Transverse colon (tissue), 4 donors: ENCODE measurements at regions not wholly inside any gene's neighbourhood (a gene's known extent, or its start where the extent isn't known, plus 50 kb on each side); places are given as distances from the start of the nearest gene placed in this dataset.

ENCODE experiments used
- DNase-seq: peaks from one replicate; pipeline ENCODE4 v3.0.0-alpha.2; 2019
- H3K27ac ChIP-seq, 4 donors: fragments of 200-600 bp; sonication (generic); 2 replicates each; pipeline ENCODE4 v1.5.1; 2016 to 2018; ENCODE audit warnings: inconsistent platforms in 4 of 4
- H3K27me3 ChIP-seq: fragments of 200-600 bp; sonication (generic); 2 replicates; pipeline ENCODE4 v1.5.1; 2017; ENCODE audit warnings: inconsistent platforms
- H3K36me3 ChIP-seq, 4 donors: fragments of 200-600 bp; sonication (generic); 2 replicates each; pipeline ENCODE4 v1.5.1; 2017 to 2019; ENCODE audit warnings: inconsistent platforms in 4 of 4
- H3K4me1 ChIP-seq, 4 donors: fragments of 200-600 bp; sonication (generic); 2 replicates each; pipeline ENCODE4 v1.5.1; 2017 to 2020; ENCODE audit warnings: inconsistent platforms in 4 of 4
- H3K4me3 ChIP-seq, 4 donors: fragments of 200-600 bp; sonication (generic); 1 replicate in 1 of 4; 2 replicates in 3 of 4; pipeline versions ENCODE4 v1.5.1 to v1.6.1; 2017 to 2019; ENCODE audit warnings: inconsistent platforms in 4 of 4
- H3K9me3 ChIP-seq, 2 donors: fragments of 200-600 bp; sonication (generic); 2 replicates each; pipeline ENCODE4 v1.5.1; 2017 to 2019; ENCODE audit warnings: inconsistent platforms in 2 of 2
- CTCF ChIP-seq, 5 experiments: fragments of 200-600 bp in 3 of 5; fragments of 450-650 bp in 2 of 5; sonication (generic) in 3 of 5; IDR thresholded peaks; 1 replicate in 2 of 5; 2 replicates in 3 of 5; pipeline ENCODE4 v1.5.1; 2016 to 2017; ENCODE audit warnings: antibody characterized with exemption in 5 of 5, inconsistent platforms in 3 of 5, mild to moderate bottlenecking in 2 of 5, moderate library complexity in 1 of 5
- EP300 ChIP-seq: sonication (generic); formaldehyde crosslinking; IDR thresholded peaks from one replicate; pipeline ENCODE4 v1.6.1; 2017; ENCODE audit warnings: antibody characterized with exemption, low read depth
- POLR2A ChIP-seq: fragments of 450-650 bp; IDR thresholded peaks from one replicate; pipeline ENCODE4 v1.6.1; 2016; ENCODE audit warnings: antibody characterized with exemption, mild to moderate bottlenecking, moderate library complexity
- POLR2AphosphoS5 ChIP-seq, 3 donors: sonication (generic); formaldehyde crosslinking; IDR thresholded peaks; one replicate each; pipeline ENCODE4 v1.6.1; 2016; ENCODE audit warnings: antibody characterized with exemption in 3 of 3
- WGBS, 2 donors: methylation state at CpG; one replicate each; pipeline ENCODE4 v1.1.5; 2018; ENCODE audit warnings: low coverage in 1 of 2; 5-methylcytosine and 5-hydroxymethylcytosine counted together
- in situ Hi-C, 4 donors: fragments of 200-750 bp; cut with MboI; loops; one replicate each; pipeline versions ENCODE4 v1.15.0 to v1.15.1; 2017; ENCODE audit warnings: low sequenced_read_pairs in 3 of 4, low pct_ligation_motif_present in 1 of 4, low pct_unique_long_range_greater_than_20kb in 1 of 4
- intact Hi-C: fragments of 100-400 bp; cut with DNase I; formaldehyde crosslinking; loops from one replicate; pipeline ENCODE4 v1.15.1; 2023; ENCODE audit warnings: low total_unique reads

GRCh38 chr10:131653140-131653539 is 247.7 kb upstream of the PPP2R2D start:
- in situ Hi-C loops (no loop called here), intact Hi-C loops (no loop called here)
- H3K27me3 ChIP-seq = peaks cover 15% of the 10 kb centered on the region
- no peak overlapping the region for H3K4me3 ChIP-seq
- TF ChIP-seq CTCF (IDR thresholded peaks at IDR 0.05) (no peak), POLR2AphosphoS5 (IDR thresholded peaks at IDR 0.05) (no peak), POLR2A (no peak), EP300 (no peak)
- 89% methylated on average over 10 of the region's 14 CpGs; no CpG with 5 or more reads in 1 of the 2 donors for WGBS, 2 donors
- no peak for DNase-seq
- H3K27ac ChIP-seq = no peak overlapping the region
- H3K36me3 ChIP-seq = no peaks in the 10 kb centered on the region
- no peaks in the 10 kb centered on the region for H3K4me1 ChIP-seq
- no peaks in the 10 kb centered on the region for H3K9me3 ChIP-seq

DNA sequence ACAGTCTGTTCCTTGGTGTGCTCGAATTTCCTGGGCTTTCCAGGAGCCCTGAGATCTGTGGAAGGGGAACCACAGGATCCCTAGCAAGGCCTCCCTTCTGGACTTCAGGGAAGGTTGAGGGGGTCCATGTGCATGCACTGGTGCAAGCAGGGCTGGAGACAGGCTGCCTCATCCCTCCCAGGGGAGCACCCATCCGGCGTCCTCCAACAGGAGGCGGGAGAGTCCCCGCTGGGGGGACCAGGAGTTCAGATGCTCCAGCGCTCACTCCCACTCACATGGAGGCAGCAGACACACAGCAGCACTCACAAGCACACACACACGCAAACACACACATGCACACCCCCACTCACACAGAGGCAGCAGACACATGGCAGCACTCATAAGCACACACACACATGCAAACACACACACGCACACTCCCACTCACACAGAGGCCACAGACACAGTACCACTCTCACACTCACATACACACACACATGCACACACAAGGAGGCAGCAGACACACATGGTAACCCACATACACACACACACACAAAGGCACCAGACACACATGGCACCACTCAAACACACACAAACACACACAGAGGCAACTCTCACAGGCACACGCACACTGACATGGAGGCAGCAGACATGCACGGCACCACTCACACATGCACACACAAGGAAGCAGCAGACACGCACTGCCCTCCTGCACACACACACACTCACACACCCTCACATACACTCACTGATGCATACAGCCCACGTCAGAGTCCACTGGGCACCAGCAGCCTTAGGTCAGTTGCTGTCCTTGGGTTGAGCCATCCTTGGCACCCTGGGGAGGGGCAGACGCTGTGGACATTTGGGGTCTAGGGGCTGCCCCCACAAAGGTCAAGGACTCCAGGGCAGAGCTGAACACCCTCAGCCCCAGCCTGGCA is 247.0 kb upstream of the PPP2R2D start:
- no peak for DNase-seq
- no peaks in the 10 kb centered on the region for H3K36me3 ChIP-seq
- no peaks in the 10 kb centered on the region for H3K9me3 ChIP-seq
- H3K27ac ChIP-seq = no peak overlapping the region
- no peak for TF ChIP-seq POLR2A
- no peak for TF ChIP-seq POLR2AphosphoS5 (IDR thresholded peaks at IDR 0.05)
- no peak for TF ChIP-seq EP300
- TF ChIP-seq CTCF (IDR thresholded peaks at IDR 0.05) = no peak
- intact Hi-C loops (no loop called here), in situ Hi-C loops (no loop called here)
- WGBS, 2 donors = 86 to 100% methylated on average over 2 to 12 of the region's 13 CpGs
- no peaks in the 10 kb centered on the region for H3K4me1 ChIP-seq
- H3K4me3 ChIP-seq = no peak overlapping the region
- peaks cover 15% of the 10 kb centered on the region for H3K27me3 ChIP-seq

GRCh38 chr10:131654471-131655087 is 246.2 kb upstream of the PPP2R2D start:
- 89% methylated on average over 15 of the region's 21 CpGs; no CpG with 5 or more reads in 1 of the 2 donors for WGBS, 2 donors
- in situ Hi-C loops = no loop called here
- Histone ChIP-seq H3K27me3 (peaks cover 15% of the 10 kb centered on the region), H3K9me3 (no peaks in the 10 kb centered on the region), H3K4me1 (no peaks in the 10 kb centered on the region), H3K36me3 (no peaks in the 10 kb centered on the region), H3K27ac (no peak overlapping the region), H3K4me3 (no peak overlapping the region)
- DNase-seq = no peak
- TF ChIP-seq EP300 (no peak), CTCF (IDR thresholded peaks at IDR 0.05) (no peak), POLR2AphosphoS5 (IDR thresholded peaks at IDR 0.05) (no peak), POLR2A (no peak)
- intact Hi-C loops = no loop called here

DNA sequence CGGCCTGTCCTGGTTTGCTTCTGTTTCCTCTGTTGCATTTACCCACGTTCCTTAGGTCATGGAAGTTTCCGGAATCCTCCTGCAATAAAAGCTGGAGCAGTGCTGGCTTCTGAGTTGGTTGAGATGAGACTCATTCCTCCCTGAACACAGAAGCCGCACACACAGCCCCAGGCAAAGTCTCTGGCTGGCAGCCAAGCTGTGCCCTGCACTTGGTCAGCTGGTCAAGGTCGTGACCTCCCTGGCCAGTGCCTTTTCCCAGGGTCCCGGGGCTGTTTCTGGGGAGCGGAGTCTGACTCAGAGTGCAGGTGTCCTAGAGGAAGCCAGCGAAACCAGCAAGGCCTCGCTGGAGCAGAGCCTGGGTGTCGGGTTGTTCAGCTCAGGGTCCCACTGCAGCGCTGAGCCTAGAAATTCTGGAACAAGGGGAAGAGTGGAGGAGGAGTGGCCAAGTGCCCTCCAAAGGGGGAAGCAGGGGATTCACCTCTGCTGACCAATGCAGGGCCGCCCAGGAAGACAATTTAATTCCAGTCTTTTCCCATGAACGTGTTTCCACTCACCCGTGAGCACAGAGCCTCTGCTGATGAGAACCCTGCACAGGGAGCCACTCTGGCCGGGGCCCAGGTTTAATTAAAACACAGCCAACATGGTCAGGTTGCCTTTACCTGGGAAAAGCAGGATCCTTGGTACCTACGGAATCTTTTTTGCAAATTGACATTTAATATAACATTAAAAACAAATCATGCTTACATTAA is 245.5 kb upstream of the PPP2R2D start:
- WGBS, 2 donors = 72 to 73% methylated on average over 3 to 16 of the region's 16 CpGs

More for the DNA sequence above, 245.5 kb upstream of the PPP2R2D start:
- intact Hi-C loops (no loop called here), in situ Hi-C loops (no loop called here)
- TF ChIP-seq POLR2AphosphoS5 (IDR thresholded peaks at IDR 0.05) (no peak), CTCF (IDR thresholded peaks at IDR 0.05) (no peak), POLR2A (no peak), EP300 (no peak)
- Histone ChIP-seq H3K27me3 (peaks cover 15% of the 10 kb centered on the region), H3K9me3 (no peaks in the 10 kb centered on the region), H3K36me3 (no peaks in the 10 kb centered on the region), H3K27ac (no peak overlapping the region), H3K4me1 (no peaks in the 10 kb centered on the region), H3K4me3 (no peak overlapping the region)
- no peak for DNase-seq
